ENCODE measurements at regions not wholly inside any gene's neighbourhood (a gene's known extent, or its start where the extent isn't known, plus 50 kb on each side); places are given as distances from the start of the nearest gene placed in this dataset.

DNA sequence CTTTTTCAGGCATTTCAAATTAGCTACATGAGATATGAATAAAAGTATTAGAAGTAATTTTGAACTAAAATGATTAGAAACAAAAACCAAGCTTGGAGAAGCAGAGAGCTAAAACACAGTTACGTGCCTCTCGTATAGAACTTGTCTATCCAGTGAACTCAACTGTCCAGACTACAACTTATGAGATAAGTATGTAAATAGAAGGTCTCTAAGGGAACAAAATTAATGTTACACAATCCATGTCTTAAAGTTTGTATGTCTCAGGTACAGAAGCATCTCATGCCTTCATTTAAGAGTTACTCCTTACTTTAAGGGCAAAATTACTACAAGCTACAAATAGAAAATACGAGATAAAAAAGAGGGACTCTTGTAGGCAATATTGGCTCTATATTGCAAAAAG is 316.8 kb downstream of the CETN3 start:
- TF ChIP-seq POLR2AphosphoS5 (IDR thresholded peaks at IDR 0.05; ENCODE audit: low read depth, low read length) (no peak), POLR2A (IDR thresholded peaks at IDR 0.05; ENCODE audit: low read depth, low read length) (no peak)
